ENCODE measurements at regions not wholly inside any gene's neighbourhood (a gene's known extent, or its start where the extent isn't known, plus 50 kb on each side); places are given as distances from the start of the nearest gene placed in this dataset.

DNA sequence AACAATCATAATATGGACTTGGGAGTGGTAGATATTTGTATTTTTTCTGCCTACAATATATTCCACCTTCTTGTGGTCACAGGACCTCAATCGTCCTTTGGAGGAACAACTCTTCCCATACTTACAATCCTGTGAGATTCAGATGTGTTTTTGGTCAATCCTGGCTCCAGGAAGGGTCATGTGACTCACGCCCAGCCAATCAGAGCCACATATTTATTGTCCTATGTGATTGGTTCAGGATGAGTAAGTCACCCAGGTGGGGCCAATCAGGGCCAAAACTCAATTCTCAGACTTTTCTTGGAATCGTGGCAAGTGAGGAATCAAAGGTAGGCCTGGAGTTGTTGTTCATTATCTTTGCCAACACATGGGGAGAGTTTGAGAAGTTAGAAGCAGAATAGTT is 264.9 kb downstream of the SUDS3 start:
- Histone ChIP-seq H3K4me3 (ENCODE audit: extremely low read depth, insufficient read depth, low read length, poor library complexity, severe bottlenecking) (no peak overlapping the region), H3K9me3 (ENCODE audit: control insufficient read depth, low read length) (no peaks in the 10 kb centered on the region), H3K36me3 (ENCODE audit: control insufficient read depth, insufficient read depth, low read length) (no peaks in the 10 kb centered on the region), H3K27ac (ENCODE audit: low read depth, low read length, severe bottlenecking) (no peak overlapping the region), H3K4me1 (ENCODE audit: control insufficient read depth, insufficient read depth, low read length, poor library complexity, severe bottlenecking) (no peaks in the 10 kb centered on the region)
- 78% methylated on average over 1 of the region's 3 CpGs; no CpG with 5 or more reads in 1 of the 2 experiments for WGBS, 2 experiments (ENCODE audit: insufficient coverage in 2 of 2)

DNA sequence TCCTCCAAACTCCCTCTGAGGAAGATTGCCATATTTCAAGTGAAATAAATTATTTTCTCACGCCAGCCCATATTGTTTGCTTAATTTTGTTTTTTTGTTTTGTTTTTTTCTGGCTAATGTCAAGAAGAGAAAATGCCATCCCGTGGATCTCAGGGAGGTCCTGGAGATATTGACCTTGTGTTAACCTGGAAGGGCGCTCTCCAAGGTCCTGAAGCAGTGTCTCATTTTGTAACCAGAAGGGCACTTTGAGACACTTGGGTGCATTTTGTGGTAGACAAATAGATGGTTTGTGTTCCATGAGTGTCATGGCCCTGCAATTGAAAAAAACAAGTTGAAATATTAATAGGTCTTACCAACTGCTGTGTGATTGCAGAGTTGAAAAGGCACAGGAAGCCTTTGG is 268.9 kb downstream of the SUDS3 start:
- H3K36me3 ChIP-seq (ENCODE audit: control insufficient read depth, insufficient read depth, low read length): no peaks in the 10 kb centered on the region
- 13 to 37% methylated on average over 2 of the region's 3 CpGs for WGBS, 2 experiments (ENCODE audit: insufficient coverage in 2 of 2)
- H3K4me1 ChIP-seq (ENCODE audit: control insufficient read depth, insufficient read depth, low read length, poor library complexity, severe bottlenecking): no peaks in the 10 kb centered on the region
- H3K27ac ChIP-seq (ENCODE audit: low read depth, low read length, severe bottlenecking): no peak overlapping the region
- H3K9me3 ChIP-seq (ENCODE audit: control insufficient read depth, low read length): no peaks in the 10 kb centered on the region
- no peak overlapping the region for H3K4me3 ChIP-seq (ENCODE audit: extremely low read depth, insufficient read depth, low read length, poor library complexity, severe bottlenecking)

DNA sequence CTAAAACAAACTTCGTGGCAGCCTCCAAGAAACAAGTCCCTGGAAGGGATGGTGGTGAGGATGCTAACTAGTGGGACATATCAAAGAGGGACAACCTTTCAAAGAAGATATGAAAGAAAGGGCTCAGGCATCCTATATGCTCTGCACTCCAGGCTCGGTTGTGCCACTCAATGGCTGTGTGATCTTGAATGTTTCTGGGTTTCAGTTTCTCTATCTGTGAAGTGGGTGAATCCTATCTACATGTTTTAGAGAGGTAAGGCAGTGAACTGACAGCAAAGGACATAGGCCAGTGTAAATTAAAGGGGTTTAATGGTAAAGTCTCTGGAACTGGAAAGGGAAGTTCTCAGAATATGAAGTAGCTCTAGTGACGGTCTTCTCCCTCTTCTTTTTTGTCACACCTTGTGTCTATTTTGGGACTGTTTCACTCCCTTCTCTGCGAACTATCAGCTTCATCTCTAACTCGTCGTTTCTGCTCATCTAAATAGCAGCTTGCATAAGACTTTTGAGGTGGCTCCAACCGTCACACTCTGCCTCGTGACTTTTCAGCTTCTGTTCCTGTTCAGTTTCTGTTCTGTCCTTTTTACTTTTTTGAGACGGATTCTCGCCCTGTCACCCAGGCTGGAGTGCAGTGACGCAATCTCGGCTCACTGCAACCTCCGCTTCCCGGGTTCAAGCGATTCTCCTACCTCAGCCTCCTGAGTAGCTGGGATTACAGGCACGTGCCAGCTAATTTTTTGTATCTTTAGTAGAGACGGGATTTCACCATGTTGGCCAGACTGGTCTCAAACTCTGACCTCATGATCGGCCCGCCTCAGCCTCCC is 273.6 kb downstream of the SUDS3 start:
- H3K4me1 ChIP-seq (ENCODE audit: control insufficient read depth, insufficient read depth, low read length, poor library complexity, severe bottlenecking): no peaks in the 10 kb centered on the region
- no peak overlapping the region for H3K27ac ChIP-seq (ENCODE audit: low read depth, low read length, severe bottlenecking)
- H3K4me3 ChIP-seq (ENCODE audit: extremely low read depth, insufficient read depth, low read length, poor library complexity, severe bottlenecking): no peak overlapping the region
- H3K9me3 ChIP-seq (ENCODE audit: control insufficient read depth, low read length): no peaks in the 10 kb centered on the region
- 81 to 84% methylated on average over 19 of the region's 19 CpGs for WGBS, 2 experiments (ENCODE audit: insufficient coverage in 2 of 2)
- H3K36me3 ChIP-seq (ENCODE audit: control insufficient read depth, insufficient read depth, low read length): no peaks in the 10 kb centered on the region

DNA sequence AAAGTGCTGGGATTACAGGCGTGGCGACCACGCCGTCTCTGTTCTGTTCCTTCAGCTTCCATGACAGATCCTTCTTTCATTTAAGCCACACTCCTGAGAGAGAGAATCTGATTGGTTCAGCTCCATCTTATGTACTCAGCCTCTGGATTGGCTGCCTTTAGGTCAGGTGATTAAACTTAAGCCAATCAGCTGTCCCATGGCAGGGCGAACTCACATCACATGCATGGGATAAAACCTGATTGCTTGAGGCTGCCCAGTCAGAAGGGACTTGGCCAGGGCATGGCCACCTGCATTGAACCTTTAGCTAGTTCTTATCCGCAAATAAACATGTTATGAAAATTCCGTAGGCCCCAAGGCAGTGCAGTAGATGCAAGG is 274.2 kb downstream of the SUDS3 start:
- Histone ChIP-seq H3K27ac (ENCODE audit: low read depth, low read length, severe bottlenecking) (no peak overlapping the region), H3K36me3 (ENCODE audit: control insufficient read depth, insufficient read depth, low read length) (no peaks in the 10 kb centered on the region), H3K4me1 (ENCODE audit: control insufficient read depth, insufficient read depth, low read length, poor library complexity, severe bottlenecking) (no peaks in the 10 kb centered on the region), H3K4me3 (ENCODE audit: extremely low read depth, insufficient read depth, low read length, poor library complexity, severe bottlenecking) (no peak overlapping the region), H3K9me3 (ENCODE audit: control insufficient read depth, low read length) (no peaks in the 10 kb centered on the region)
- 95 to 97% methylated on average over 7 of the region's 7 CpGs for WGBS, 2 experiments (ENCODE audit: insufficient coverage in 2 of 2)

DNA sequence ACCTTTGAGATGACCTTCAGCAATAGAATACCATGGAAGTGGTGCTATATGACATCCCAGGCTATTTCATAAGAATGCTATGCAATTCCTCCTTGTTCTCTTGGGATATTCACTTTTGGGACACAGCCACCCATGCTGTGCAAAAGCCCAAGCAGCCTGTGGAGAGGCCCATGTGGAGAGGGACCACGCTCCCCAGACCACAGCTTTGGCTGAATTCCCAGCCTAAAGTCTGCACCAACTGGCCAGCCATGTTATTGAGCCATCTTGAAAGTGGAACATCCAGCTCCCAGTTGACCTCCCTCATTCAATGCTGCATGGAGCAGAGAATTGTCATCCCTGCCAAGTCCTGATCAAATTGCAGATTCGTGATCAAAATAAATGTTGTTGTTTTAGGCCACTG is 275.1 kb downstream of the SUDS3 start:
- WGBS, 2 experiments (ENCODE audit: insufficient coverage in 2 of 2): 63 to 71% methylated on average over 1 to 2 of the region's 2 CpGs
- Histone ChIP-seq H3K27ac (ENCODE audit: low read depth, low read length, severe bottlenecking) (no peak overlapping the region), H3K36me3 (ENCODE audit: control insufficient read depth, insufficient read depth, low read length) (no peaks in the 10 kb centered on the region), H3K4me3 (ENCODE audit: extremely low read depth, insufficient read depth, low read length, poor library complexity, severe bottlenecking) (no peak overlapping the region), H3K9me3 (ENCODE audit: control insufficient read depth, low read length) (no peaks in the 10 kb centered on the region), H3K4me1 (ENCODE audit: control insufficient read depth, insufficient read depth, low read length, poor library complexity, severe bottlenecking) (no peaks in the 10 kb centered on the region)

DNA sequence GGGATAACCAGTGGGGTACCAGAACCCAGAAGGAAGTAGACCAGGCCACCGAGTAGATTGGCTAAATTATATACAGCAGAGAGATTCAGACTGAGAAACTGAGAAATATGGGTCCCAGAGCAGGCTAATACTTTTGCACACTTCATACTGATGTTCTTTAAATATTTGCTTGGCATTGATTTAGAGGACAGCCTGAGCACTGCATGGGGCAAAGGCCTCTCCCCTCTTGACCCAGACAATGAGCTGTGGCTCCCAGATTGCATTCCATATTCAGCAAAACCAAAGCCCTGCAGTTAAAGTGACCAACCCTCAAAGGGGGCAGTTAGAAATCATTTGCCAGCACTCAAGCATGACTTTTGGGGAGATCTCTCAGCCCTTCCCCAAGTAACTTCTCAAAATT is 279.2 kb downstream of the SUDS3 start:
- Histone ChIP-seq H3K36me3 (ENCODE audit: control insufficient read depth, insufficient read depth, low read length) (no peaks in the 10 kb centered on the region), H3K9me3 (ENCODE audit: control insufficient read depth, low read length) (no peaks in the 10 kb centered on the region), H3K4me1 (ENCODE audit: control insufficient read depth, insufficient read depth, low read length, poor library complexity, severe bottlenecking) (no peaks in the 10 kb centered on the region), H3K4me3 (ENCODE audit: extremely low read depth, insufficient read depth, low read length, poor library complexity, severe bottlenecking) (no peak overlapping the region), H3K27ac (ENCODE audit: low read depth, low read length, severe bottlenecking) (no peak overlapping the region)
- 71 to 88% methylated on average over 1 of the region's 1 CpG for WGBS, 2 experiments (ENCODE audit: insufficient coverage in 2 of 2)

DNA sequence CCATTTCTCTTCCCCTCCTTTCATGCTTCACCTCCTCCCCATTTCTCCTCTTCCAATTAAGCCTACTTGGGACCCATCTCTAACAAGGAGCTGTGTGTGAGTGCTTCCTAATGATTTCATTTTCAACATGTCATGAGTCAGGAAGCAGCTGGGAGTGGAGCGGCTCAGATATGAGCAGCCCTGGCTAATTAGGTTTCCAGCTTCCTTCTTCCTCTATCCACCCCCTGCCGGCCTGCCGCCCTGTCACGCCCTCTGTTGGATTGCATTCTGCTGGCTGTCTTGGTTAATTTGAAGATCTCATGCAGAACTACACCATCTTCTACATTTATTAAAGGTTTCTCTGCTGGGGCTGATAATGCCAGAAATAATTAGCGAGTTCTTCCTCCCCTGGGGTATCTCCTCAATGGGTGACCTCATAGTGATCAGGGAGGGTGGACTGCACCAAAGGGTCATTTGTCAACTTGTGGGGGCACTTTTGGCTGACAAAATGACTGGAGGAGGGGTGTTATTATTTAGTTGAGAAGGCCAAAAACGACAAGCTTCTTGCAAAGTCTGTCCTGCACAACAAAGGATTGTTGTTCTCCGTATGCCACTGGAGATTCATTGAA is 300.9 kb upstream of the SRRM4 start:
- no peaks in the 10 kb centered on the region for H3K4me1 ChIP-seq (ENCODE audit: control insufficient read depth, insufficient read depth, low read length, poor library complexity, severe bottlenecking)
- no peak overlapping the region for H3K4me3 ChIP-seq (ENCODE audit: extremely low read depth, insufficient read depth, low read length, poor library complexity, severe bottlenecking)
- H3K9me3 ChIP-seq (ENCODE audit: control insufficient read depth, low read length): no peaks in the 10 kb centered on the region
- WGBS, 2 experiments (ENCODE audit: insufficient coverage in 2 of 2): 43 to 44% methylated on average over 5 of the region's 7 CpGs
- no peaks in the 10 kb centered on the region for H3K36me3 ChIP-seq (ENCODE audit: control insufficient read depth, insufficient read depth, low read length)
- H3K27ac ChIP-seq (ENCODE audit: low read depth, low read length, severe bottlenecking): peak overlapping the region; percentile 36

DNA sequence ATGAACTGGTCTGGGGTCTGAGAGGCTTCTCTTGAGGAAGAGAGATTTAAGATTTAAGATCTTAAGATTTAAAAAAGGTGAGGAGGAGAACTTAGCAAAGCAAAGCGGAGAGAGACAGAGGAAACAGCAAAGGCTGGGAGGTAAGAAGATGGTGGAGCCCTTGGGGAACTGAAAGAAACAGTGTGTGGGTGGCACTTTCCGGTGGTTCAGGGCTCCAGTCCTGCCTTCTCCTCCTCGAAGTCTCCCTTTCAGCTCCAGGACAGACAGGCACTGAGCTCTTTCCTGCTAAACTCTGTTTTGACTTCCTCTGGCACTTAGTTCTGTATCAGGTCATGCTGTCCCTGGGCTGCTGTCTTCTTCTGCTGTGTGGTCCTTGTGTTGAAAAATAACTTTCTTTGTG is 298.7 kb upstream of the SRRM4 start:
- Histone ChIP-seq H3K27ac (ENCODE audit: low read depth, low read length, severe bottlenecking) (no peak overlapping the region), H3K4me3 (ENCODE audit: extremely low read depth, insufficient read depth, low read length, poor library complexity, severe bottlenecking) (no peak overlapping the region), H3K4me1 (ENCODE audit: control insufficient read depth, insufficient read depth, low read length, poor library complexity, severe bottlenecking) (no peaks in the 10 kb centered on the region), H3K36me3 (ENCODE audit: control insufficient read depth, insufficient read depth, low read length) (no peaks in the 10 kb centered on the region), H3K9me3 (ENCODE audit: control insufficient read depth, low read length) (no peaks in the 10 kb centered on the region)
- 74 to 92% methylated on average over 2 to 3 of the region's 3 CpGs for WGBS, 2 experiments (ENCODE audit: insufficient coverage in 2 of 2)

DNA sequence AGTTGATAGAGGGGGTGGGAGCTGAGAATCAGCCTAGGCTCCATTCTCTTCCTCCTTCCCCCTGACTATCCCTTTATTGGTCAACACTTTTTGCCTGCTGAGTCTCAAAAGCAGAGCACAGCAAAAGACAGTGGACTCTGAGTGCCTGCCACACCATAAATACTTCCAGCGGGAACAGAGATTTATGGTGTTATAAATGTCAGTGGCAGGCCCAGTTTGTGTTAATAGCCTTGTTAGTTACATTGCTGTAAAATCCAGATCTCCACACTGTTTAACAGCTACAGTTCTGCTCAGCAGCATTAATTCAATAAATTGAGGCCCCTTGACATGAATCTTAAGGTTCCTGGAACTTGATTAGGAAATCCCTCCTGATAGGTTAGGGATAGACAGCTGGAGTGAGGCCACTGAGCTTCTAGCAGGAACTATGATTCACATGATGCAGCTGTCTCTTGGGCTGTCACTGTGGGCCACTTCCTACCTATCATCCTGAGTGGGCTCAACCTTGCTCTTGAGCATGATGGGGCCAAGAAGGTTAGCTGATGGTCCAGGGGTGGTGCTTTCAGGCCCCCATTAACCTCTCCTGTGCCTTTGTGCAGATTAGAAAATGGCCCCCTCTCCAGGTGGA is 295.2 kb upstream of the SRRM4 start:
- Histone ChIP-seq H3K36me3 (ENCODE audit: control insufficient read depth, insufficient read depth, low read length) (no peaks in the 10 kb centered on the region), H3K27ac (ENCODE audit: low read depth, low read length, severe bottlenecking) (no peak overlapping the region), H3K4me1 (ENCODE audit: control insufficient read depth, insufficient read depth, low read length, poor library complexity, severe bottlenecking) (no peaks in the 10 kb centered on the region), H3K4me3 (ENCODE audit: extremely low read depth, insufficient read depth, low read length, poor library complexity, severe bottlenecking) (no peak overlapping the region), H3K9me3 (ENCODE audit: control insufficient read depth, low read length) (no peaks in the 10 kb centered on the region)
- no CpG with 5 or more reads among the region's 1 CpG for WGBS, 2 experiments (ENCODE audit: insufficient coverage in 2 of 2)

DNA sequence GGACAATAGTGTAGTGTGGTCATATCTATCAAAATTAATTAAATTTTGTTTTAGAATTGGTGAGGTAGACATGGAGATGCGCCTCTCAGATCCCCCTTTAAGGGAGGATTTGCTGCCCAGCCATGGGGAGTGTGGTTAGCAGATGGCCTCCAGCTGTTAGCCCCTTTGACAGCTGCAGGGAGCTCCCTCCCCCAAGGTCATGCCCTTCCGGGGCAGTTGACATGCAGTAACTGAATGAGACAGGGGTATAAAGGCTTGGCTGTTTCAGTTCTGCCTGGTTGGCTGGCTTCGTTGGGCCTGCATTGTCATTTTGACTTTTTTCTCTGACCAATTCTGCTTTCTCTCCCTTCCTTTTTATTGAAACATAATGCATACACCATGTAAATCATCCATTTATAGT is 291.5 kb upstream of the SRRM4 start:
- no peaks in the 10 kb centered on the region for H3K4me1 ChIP-seq (ENCODE audit: control insufficient read depth, insufficient read depth, low read length, poor library complexity, severe bottlenecking)
- no peak overlapping the region for H3K27ac ChIP-seq (ENCODE audit: low read depth, low read length, severe bottlenecking)
- no peaks in the 10 kb centered on the region for H3K9me3 ChIP-seq (ENCODE audit: control insufficient read depth, low read length)
- no peaks in the 10 kb centered on the region for H3K36me3 ChIP-seq (ENCODE audit: control insufficient read depth, insufficient read depth, low read length)
- WGBS, 2 experiments (ENCODE audit: insufficient coverage in 2 of 2): 42 to 52% methylated on average over 2 to 3 of the region's 3 CpGs
- no peak overlapping the region for H3K4me3 ChIP-seq (ENCODE audit: extremely low read depth, insufficient read depth, low read length, poor library complexity, severe bottlenecking)

DNA sequence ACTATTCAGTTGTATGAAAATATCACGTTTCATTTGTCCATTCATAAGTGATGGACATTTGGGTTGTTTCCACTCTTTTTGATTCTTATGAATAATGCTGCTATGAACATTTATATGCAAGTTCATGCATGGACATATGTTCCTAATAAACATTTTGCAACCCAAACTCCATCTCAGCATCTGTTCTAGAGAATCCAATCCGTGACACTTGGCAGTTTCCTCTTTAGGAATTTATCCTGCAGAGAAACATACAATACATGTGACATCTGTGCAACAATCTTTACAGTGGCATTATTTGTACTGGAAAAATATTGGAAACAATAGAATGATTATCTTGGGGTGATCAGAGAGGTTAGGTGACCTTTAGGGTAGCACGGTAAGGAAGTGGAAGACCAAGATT is 290.8 kb upstream of the SRRM4 start:
- no peaks in the 10 kb centered on the region for H3K36me3 ChIP-seq (ENCODE audit: control insufficient read depth, insufficient read depth, low read length)
- H3K9me3 ChIP-seq (ENCODE audit: control insufficient read depth, low read length): no peaks in the 10 kb centered on the region
- no peak overlapping the region for H3K4me3 ChIP-seq (ENCODE audit: extremely low read depth, insufficient read depth, low read length, poor library complexity, severe bottlenecking)
- 60 to 72% methylated on average over 1 to 2 of the region's 3 CpGs for WGBS, 2 experiments (ENCODE audit: insufficient coverage in 2 of 2)
- H3K27ac ChIP-seq (ENCODE audit: low read depth, low read length, severe bottlenecking): no peak overlapping the region
- H3K4me1 ChIP-seq (ENCODE audit: control insufficient read depth, insufficient read depth, low read length, poor library complexity, severe bottlenecking): no peaks in the 10 kb centered on the region

Data from mesodermal cell (in vitro differentiated cells).